ENCODE measurements at regions not wholly inside any gene's neighbourhood (a gene's known extent, or its start where the extent isn't known, plus 50 kb on each side); places are given as distances from the start of the nearest gene placed in this dataset.

DNA sequence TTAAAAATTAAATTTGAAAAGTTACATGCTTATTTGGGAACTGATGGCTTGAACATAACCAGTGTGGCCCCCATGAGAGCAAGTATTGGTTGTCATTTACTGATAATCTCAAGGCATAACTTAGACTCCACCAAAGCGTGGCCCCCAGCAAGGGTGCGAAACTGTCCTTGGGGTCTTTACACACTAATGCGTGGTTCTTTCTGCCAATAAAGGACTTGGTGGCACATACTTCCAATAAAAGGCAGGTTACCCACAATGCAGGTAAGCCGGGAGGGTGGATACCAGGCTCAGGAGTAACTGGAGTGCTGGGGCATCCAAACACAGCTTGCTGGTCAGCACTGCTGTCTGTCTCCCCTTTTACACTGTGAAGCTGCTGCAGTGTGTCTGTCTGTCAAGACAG, 278.2 kb upstream of the NCKAP5 start:
- H3K27me3 Mint-ChIP-seq: peaks cover 15 to 43% (median 20%) of the 10 kb centered on the region in 5 donors
- DNase-seq: no peak
- H3K27ac Mint-ChIP-seq: no peak overlapping the region
- H3K36me3 Mint-ChIP-seq: no peaks in the 10 kb centered on the region
- no peak overlapping the region for H3K4me3 Mint-ChIP-seq
- POLR2A ChIA-PET: no interaction called here
- ATAC-seq: no peak
- H3K4me1 Mint-ChIP-seq: peaks cover 0 to 7% (median 5%) of the 10 kb centered on the region in 4 donors
- no peaks in the 10 kb centered on the region for H3K9me3 Mint-ChIP-seq

- DNase-seq: no peak
- H3K27me3 Mint-ChIP-seq: peaks cover 15 to 54% (median 22%) of the 10 kb centered on the region in 5 donors
- no peaks in the 10 kb centered on the region for H3K36me3 Mint-ChIP-seq
- ATAC-seq: no peak
- POLR2A ChIA-PET: no interaction called here
- H3K27ac Mint-ChIP-seq: no peak overlapping the region
- H3K4me3 Mint-ChIP-seq: no peak overlapping the region
- peaks cover 0 to 7% (median 5%) of the 10 kb centered on the region in 4 donors for H3K4me1 Mint-ChIP-seq
- H3K9me3 Mint-ChIP-seq: no peaks in the 10 kb centered on the region
Measured at GRCh38 chr2:133847591-133847990, 279.3 kb upstream of the NCKAP5 start.

- no peak overlapping the region for H3K27ac Mint-ChIP-seq
- H3K9me3 Mint-ChIP-seq: no peaks in the 10 kb centered on the region
- POLR2A ChIA-PET: no interaction called here
- no peak overlapping the region for H3K4me3 Mint-ChIP-seq
- ATAC-seq: no peak
- DNase-seq: no peak
- H3K36me3 Mint-ChIP-seq: no peaks in the 10 kb centered on the region
- H3K4me1 Mint-ChIP-seq: peaks cover 0 to 7% (median 5%) of the 10 kb centered on the region in 4 donors
- peaks cover 15 to 57% (median 22%) of the 10 kb centered on the region in 5 donors for H3K27me3 Mint-ChIP-seq
Measured at GRCh38 chr2:133848111-133848649, 279.9 kb upstream of the NCKAP5 start.

DNA sequence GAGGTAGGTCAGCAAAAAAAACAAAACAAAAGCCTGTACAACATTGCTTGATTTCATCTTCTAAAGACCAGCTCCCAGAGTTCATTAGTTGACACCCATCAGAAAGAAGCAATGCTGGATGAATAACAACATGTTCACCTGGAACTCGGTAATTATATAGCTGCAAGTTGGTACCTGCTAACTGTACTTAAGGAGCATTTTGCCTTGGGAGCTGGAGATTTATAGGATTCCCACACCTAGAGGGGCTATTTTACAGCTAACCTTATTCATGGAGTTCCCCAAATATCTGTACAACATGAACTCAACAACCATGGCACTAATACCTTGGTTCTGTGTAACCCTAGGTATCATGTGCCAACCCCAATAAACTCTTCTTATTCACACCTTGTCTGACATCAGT, 281.1 kb upstream of the NCKAP5 start:
- no peak for DNase-seq
- ATAC-seq: no peak

GRCh38 chr2:133854603-133855200, 286.4 kb upstream of the NCKAP5 start:
- DNase-seq: no peak
- POLR2A ChIA-PET: no interaction called here
- ATAC-seq: no peak
- H3K9me3 Mint-ChIP-seq: no peaks in the 10 kb centered on the region
- no peak overlapping the region for H3K4me3 Mint-ChIP-seq
- peaks cover 3 to 31% (median 13%) of the 10 kb centered on the region in 5 donors for H3K27me3 Mint-ChIP-seq
- no peak overlapping the region for H3K27ac Mint-ChIP-seq
- H3K36me3 Mint-ChIP-seq: no peaks in the 10 kb centered on the region
- no peaks in the 10 kb centered on the region for H3K4me1 Mint-ChIP-seq

More for the DNA sequence above, 281.1 kb upstream of the NCKAP5 start:
- H3K27me3 Mint-ChIP-seq: peaks cover 15 to 64% (median 24%) of the 10 kb centered on the region in 5 donors
- H3K4me3 Mint-ChIP-seq: no peak overlapping the region
- POLR2A ChIA-PET: no interaction called here
- H3K27ac Mint-ChIP-seq: no peak overlapping the region
- peaks cover 0 to 2% (median under 1%) of the 10 kb centered on the region in 4 donors for H3K4me1 Mint-ChIP-seq
- H3K36me3 Mint-ChIP-seq: no peaks in the 10 kb centered on the region
- H3K9me3 Mint-ChIP-seq: no peaks in the 10 kb centered on the region

- no peak overlapping the region for H3K4me3 Mint-ChIP-seq
- POLR2A ChIA-PET: no interaction called here
- H3K36me3 Mint-ChIP-seq: no peaks in the 10 kb centered on the region
- DNase-seq (no peak), ATAC-seq (no peak)
- H3K27me3 Mint-ChIP-seq: peaks cover 3 to 28% (median 13%) of the 10 kb centered on the region in 5 donors
- no peaks in the 10 kb centered on the region for H3K4me1 Mint-ChIP-seq
- H3K27ac Mint-ChIP-seq: no peak overlapping the region
- no peaks in the 10 kb centered on the region for H3K9me3 Mint-ChIP-seq
Measured at GRCh38 chr2:133855526-133855925, 287.3 kb upstream of the NCKAP5 start.

DNA sequence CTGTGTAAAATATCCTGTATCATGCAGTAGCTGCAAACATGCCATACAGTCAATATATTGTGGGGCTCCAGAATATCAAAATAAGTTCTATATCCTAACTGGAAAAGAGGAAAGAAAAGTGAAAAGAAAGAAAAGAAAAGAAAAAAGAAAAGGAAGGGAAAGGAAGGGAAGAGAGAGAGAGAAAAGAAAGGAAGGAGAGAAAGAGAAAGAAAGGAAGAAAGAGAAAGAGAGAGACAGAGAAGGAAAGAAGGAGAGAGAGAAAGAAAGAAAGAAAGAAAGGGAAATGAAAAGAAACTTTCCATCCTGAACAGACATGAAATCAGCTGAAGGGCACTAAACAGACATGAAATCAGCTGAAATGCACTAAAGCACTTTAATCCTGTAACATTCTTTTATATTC, 288.4 kb upstream of the NCKAP5 start:
- POLR2A ChIA-PET: no interaction called here
- Mint-ChIP-seq H3K27me3 (peaks cover 3 to 29% (median 9%) of the 10 kb centered on the region in 5 donors), H3K36me3 (no peaks in the 10 kb centered on the region), H3K4me1 (no peaks in the 10 kb centered on the region), H3K4me3 (no peak overlapping the region), H3K27ac (no peak overlapping the region), H3K9me3 (no peaks in the 10 kb centered on the region)
- DNase-seq: no peak
- no peak for ATAC-seq

GRCh38 chr2:133859578-133859977, 291.3 kb upstream of the NCKAP5 start:
- POLR2A ChIA-PET: no interaction called here
- no peak for ATAC-seq
- Mint-ChIP-seq H3K27ac (no peak overlapping the region), H3K36me3 (no peaks in the 10 kb centered on the region), H3K9me3 (no peaks in the 10 kb centered on the region), H3K27me3 (peaks cover 4 to 28% (median 12%) of the 10 kb centered on the region in 5 donors), H3K4me1 (no peaks in the 10 kb centered on the region), H3K4me3 (no peak overlapping the region)
- no peak for DNase-seq

GRCh38 chr2:133862400-133862977, 294.2 kb upstream of the NCKAP5 start:
- H3K4me3 Mint-ChIP-seq: no peak overlapping the region
- ATAC-seq (no peak), DNase-seq (no peak)
- no peaks in the 10 kb centered on the region for H3K36me3 Mint-ChIP-seq
- peaks cover 11 to 42% (median 18%) of the 10 kb centered on the region in 5 donors for H3K27me3 Mint-ChIP-seq
- H3K9me3 Mint-ChIP-seq: no peaks in the 10 kb centered on the region
- POLR2A ChIA-PET: no interaction called here
- no peaks in the 10 kb centered on the region for H3K4me1 Mint-ChIP-seq
- H3K27ac Mint-ChIP-seq: no peak overlapping the region

GRCh38 chr2:133863106-133863800, 295.0 kb upstream of the NCKAP5 start:
- DNase-seq (no peak), ATAC-seq (no peak)
- no peaks in the 10 kb centered on the region for H3K9me3 Mint-ChIP-seq
- H3K4me3 Mint-ChIP-seq: no peak overlapping the region
- POLR2A ChIA-PET: no interaction called here
- no peaks in the 10 kb centered on the region for H3K4me1 Mint-ChIP-seq
- no peak overlapping the region for H3K27ac Mint-ChIP-seq
- H3K36me3 Mint-ChIP-seq: no peaks in the 10 kb centered on the region
- H3K27me3 Mint-ChIP-seq: peaks cover 11 to 50% (median 23%) of the 10 kb centered on the region in 5 donors

GRCh38 chr2:133865141-133865540, 296.9 kb upstream of the NCKAP5 start:
- no peak for ATAC-seq
- DNase-seq: no peak

GRCh38 chr2:133867166-133867565, 298.9 kb upstream of the NCKAP5 start:
- POLR2A ChIA-PET: no interaction called here
- Mint-ChIP-seq H3K4me1 (no peaks in the 10 kb centered on the region), H3K27me3 (peaks cover 14 to 43% (median 33%) of the 10 kb centered on the region in 5 donors), H3K9me3 (peaks cover 0 to 10% (median 0%) of the 10 kb centered on the region in 9 donors), H3K27ac (no peak overlapping the region), H3K36me3 (no peaks in the 10 kb centered on the region), H3K4me3 (no peak overlapping the region)
- ATAC-seq (no peak), DNase-seq (no peak)

More at GRCh38 chr2:133865141-133865540, 296.9 kb upstream of the NCKAP5 start:
- Mint-ChIP-seq H3K9me3 (peaks cover 0 to 6% (median 0%) of the 10 kb centered on the region in 9 donors), H3K4me3 (no peak overlapping the region), H3K27me3 (peaks cover 11 to 51% (median 31%) of the 10 kb centered on the region in 5 donors), H3K4me1 (no peaks in the 10 kb centered on the region), H3K27ac (peak overlapping the region in 1 of 10 donors; percentile 46), H3K36me3 (no peaks in the 10 kb centered on the region)
- POLR2A ChIA-PET: no interaction called here

DNA sequence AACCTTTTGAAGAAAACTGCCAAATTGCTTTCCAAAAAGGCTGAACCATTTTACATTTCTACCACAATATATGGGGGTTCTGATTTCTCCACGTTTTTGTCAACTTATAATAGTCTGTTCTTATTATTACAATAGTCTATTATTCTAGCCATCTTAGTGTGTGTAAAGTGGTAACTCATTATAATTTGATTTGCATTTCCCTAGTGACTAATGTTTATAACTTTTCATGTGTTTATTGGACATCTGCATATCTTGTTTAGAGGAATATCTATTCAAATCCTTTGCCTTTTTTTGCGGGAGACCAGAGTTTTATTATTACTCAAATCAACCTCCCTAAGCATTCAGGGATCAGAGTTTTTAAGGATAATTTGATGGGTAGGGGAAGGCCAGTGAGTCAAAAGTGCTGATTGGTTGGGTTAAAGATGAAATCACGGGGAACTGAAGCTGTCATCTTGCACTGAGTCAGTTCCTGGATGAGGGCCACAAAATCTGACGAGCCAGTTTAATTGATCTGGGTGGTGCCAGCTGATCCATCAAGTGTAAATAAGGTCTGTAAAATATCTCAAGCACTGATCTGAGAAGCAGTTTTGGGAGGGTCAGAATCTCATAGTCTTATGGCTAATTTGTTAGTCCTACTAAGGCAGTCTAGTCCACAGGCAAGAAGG, 303.4 kb upstream of the NCKAP5 start:
- H3K27me3 Mint-ChIP-seq: peaks cover 7 to 34% (median 22%) of the 10 kb centered on the region in 5 donors
- DNase-seq: no peak
- POLR2A ChIA-PET: no interaction called here
- ATAC-seq: no peak
- H3K36me3 Mint-ChIP-seq: no peaks in the 10 kb centered on the region
- no peaks in the 10 kb centered on the region for H3K4me1 Mint-ChIP-seq
- H3K27ac Mint-ChIP-seq: no peak overlapping the region
- H3K9me3 Mint-ChIP-seq: peaks cover 0 to 10% (median 0%) of the 10 kb centered on the region in 9 donors
- no peak overlapping the region for H3K4me3 Mint-ChIP-seq
